ENCODE measurements at regions not wholly inside any gene's neighbourhood (a gene's known extent, or its start where the extent isn't known, plus 50 kb on each side); places are given as distances from the start of the nearest gene placed in this dataset.

DNA sequence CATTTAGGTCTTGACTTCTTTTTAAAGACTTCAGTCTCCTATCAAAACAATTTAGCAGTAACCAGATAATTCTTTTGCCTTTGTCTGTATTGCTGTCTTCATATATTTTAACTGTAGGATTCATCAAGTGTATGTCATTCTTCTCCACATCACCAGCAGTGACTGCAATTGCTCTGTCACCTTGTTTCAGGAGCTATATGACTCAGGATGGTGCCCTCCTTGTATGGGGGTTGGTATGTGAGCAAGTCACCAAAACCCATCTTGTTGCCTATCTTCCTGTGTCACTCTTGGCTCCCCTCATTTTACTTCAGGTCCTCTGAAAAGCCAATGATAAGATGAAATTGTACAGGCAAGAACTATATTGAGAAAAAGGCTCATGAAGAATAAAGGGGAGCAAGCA, 256.9 kb upstream of the LUZP2 start:
- TF ChIP-seq, protein P1, sequence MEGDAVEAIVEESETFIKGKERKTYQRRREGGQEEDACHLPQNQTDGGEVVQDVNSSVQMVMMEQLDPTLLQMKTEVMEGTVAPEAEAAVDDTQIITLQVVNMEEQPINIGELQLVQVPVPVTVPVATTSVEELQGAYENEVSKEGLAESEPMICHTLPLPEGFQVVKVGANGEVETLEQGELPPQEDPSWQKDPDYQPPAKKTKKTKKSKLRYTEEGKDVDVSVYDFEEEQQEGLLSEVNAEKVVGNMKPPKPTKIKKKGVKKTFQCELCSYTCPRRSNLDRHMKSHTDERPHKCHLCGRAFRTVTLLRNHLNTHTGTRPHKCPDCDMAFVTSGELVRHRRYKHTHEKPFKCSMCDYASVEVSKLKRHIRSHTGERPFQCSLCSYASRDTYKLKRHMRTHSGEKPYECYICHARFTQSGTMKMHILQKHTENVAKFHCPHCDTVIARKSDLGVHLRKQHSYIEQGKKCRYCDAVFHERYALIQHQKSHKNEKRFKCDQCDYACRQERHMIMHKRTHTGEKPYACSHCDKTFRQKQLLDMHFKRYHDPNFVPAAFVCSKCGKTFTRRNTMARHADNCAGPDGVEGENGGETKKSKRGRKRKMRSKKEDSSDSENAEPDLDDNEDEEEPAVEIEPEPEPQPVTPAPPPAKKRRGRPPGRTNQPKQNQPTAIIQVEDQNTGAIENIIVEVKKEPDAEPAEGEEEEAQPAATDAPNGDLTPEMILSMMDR (IDR thresholded peaks at IDR 0.05): no peak
- ATAC-seq (no peak), DNase-seq (no peak)
- Histone ChIP-seq H3K4me3 (no peak overlapping the region), H3K27me3 (ENCODE audit: insufficient read depth in 3 of 3, low read length in 2 of 3) (no peaks in the 10 kb centered on the region), H3K27ac (no peak overlapping the region), H3K36me3 (ENCODE audit: insufficient read depth in 1 of 2, low read depth in 1 of 2) (no peaks in the 10 kb centered on the region), H3K9me3 (no peaks in the 10 kb centered on the region), H3K4me1 (no peaks in the 10 kb centered on the region)
- intact Hi-C loops (cut with DNase I): no loop called here

DNA sequence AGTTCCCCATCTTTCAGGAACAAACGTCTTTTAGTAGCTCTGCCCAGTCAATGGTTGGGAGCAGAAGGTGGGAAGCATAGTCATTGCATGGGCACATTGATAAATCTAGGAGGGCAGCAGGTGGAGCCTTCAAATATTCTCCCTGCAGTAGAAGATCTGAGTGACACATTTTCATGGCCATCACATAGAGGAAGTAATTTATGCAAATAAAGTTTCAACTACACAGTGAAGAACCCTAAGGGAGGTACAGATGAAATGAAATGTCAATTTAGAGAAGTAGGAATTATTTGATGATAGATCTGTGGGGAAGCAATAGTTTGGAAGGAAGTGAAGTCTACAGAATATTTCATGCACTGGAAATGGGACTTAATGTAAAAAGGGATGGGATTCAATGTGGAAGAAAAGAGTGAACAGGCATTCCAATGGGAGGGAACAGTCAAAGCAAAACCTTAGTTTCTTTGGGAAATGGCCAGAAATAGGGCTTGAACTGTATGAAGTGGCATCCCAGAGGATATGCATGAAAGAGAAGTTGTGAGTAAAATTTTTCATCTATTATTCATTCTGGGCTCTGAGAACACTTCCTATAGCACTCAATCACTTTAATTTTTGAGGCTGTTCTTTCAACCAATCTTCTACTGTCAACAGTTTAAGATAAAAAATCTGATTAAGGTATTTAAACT, 256.2 kb upstream of the LUZP2 start:
- no peak overlapping the region for H3K27ac ChIP-seq
- no peaks in the 10 kb centered on the region for H3K9me3 ChIP-seq
- intact Hi-C loops (cut with DNase I): no loop called here
- H3K27me3 ChIP-seq (ENCODE audit: insufficient read depth in 3 of 3, low read length in 2 of 3): no peaks in the 10 kb centered on the region
- H3K4me1 ChIP-seq: no peaks in the 10 kb centered on the region
- TF ChIP-seq, protein P1 (IDR thresholded peaks at IDR 0.05): no peak
- ATAC-seq (no peak), DNase-seq (no peak)
- H3K4me3 ChIP-seq: no peak overlapping the region
- no peaks in the 10 kb centered on the region for H3K36me3 ChIP-seq (ENCODE audit: insufficient read depth in 1 of 2, low read depth in 1 of 2)
- 42 to 63% (median 49%) methylated on average over 1 of the region's 1 CpG for WGBS, 3 donors

DNA sequence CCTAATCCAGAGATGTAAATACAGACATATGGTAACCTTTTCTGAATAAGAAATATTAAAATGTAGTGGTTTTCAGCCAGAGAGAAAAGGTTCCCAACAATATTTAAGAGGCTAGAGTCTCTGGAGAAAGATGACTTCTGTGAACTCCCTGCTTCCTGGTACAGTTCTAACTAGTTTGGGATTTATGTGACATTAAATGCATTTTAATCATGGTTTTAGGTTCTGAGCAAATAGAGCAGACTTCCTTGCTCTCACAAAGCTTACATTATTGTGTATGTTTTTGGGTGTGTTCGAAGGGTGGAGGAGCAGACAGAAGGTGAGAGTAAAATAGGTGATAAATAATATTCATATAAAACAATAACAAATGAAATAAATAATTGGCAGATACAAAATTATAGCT, 250.1 kb upstream of the LUZP2 start:
- intact Hi-C loops (cut with DNase I): no loop called here
- H3K36me3 ChIP-seq (ENCODE audit: insufficient read depth in 1 of 2, low read depth in 1 of 2): no peaks in the 10 kb centered on the region
- H3K4me1 ChIP-seq: no peaks in the 10 kb centered on the region
- H3K27ac ChIP-seq: no peak overlapping the region
- ATAC-seq (no peak), DNase-seq (no peak)
- no peaks in the 10 kb centered on the region for H3K9me3 ChIP-seq
- TF ChIP-seq, protein P1 (IDR thresholded peaks at IDR 0.05): no peak
- H3K4me3 ChIP-seq: no peak overlapping the region
- H3K27me3 ChIP-seq (ENCODE audit: insufficient read depth in 3 of 3, low read length in 2 of 3): no peaks in the 10 kb centered on the region
- 58 to 64% (median 61%) methylated on average over 1 of the region's 1 CpG for whole genome bisulfite sequencing, 3 donors

DNA sequence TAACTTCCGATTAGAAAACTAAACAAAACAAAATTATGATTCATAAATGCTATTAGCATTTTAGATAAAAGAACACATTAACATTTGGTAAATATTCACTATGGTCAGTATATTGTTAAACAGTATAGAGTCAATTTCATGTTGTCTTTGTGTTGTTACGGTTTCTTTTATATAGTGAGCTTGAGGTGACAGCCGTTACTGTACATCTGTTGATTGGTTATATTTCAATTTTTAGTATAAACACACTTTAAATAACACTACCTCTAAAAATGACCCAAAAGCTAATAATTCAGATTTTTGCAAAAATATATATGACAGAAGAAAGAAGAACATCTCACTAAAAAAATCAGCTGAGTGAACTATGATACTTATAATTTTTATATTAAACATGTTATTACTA, 249.0 kb upstream of the LUZP2 start:
- Histone ChIP-seq H3K4me3 (no peak overlapping the region), H3K27me3 (ENCODE audit: insufficient read depth in 3 of 3, low read length in 2 of 3) (no peaks in the 10 kb centered on the region), H3K27ac (no peak overlapping the region), H3K4me1 (no peaks in the 10 kb centered on the region), H3K9me3 (no peaks in the 10 kb centered on the region), H3K36me3 (ENCODE audit: insufficient read depth in 1 of 2, low read depth in 1 of 2) (no peaks in the 10 kb centered on the region)
- intact Hi-C loops (cut with DNase I): no loop called here
- WGBS, 3 donors: 85 to 89% (median 86%) methylated on average over 3 of the region's 3 CpGs
- ATAC-seq (no peak), DNase-seq (no peak)
- TF ChIP-seq, protein P1 (IDR thresholded peaks at IDR 0.05): no peak

DNA sequence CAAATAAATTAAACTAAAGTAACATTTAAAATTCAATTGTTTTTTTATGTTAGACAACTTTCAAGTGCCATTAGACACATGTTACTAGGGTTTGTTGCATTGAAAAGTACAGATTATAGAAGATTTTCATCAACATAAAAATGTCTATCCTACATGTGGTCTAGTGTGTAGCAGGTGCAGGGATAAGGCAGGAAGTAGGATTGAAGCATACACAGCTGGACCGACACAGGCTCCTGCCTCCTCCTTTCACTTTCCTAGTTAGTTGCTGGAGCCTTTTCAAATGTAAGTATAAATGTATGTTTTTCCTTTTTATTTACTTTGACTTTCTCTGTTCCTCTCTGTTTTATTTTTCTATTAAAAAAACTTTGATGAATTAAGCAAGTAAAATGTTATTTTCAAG, 246.9 kb upstream of the LUZP2 start:
- Histone ChIP-seq H3K27ac (no peak overlapping the region), H3K4me3 (no peak overlapping the region), H3K4me1 (no peaks in the 10 kb centered on the region), H3K9me3 (no peaks in the 10 kb centered on the region), H3K36me3 (ENCODE audit: insufficient read depth in 1 of 2, low read depth in 1 of 2) (no peaks in the 10 kb centered on the region), H3K27me3 (ENCODE audit: insufficient read depth in 3 of 3, low read length in 2 of 3) (no peaks in the 10 kb centered on the region)
- intact Hi-C loops (cut with DNase I): no loop called here
- ATAC-seq (no peak), DNase-seq (no peak)
- WGBS, 3 donors: 39 to 56% (median 40%) methylated on average over 1 of the region's 1 CpG
- TF ChIP-seq, protein P1 (IDR thresholded peaks at IDR 0.05): no peak
